ENCODE measurements at regions not wholly inside any gene's neighbourhood (a gene's known extent, or its start where the extent isn't known, plus 50 kb on each side); places are given as distances from the start of the nearest gene placed in this dataset.

DNA sequence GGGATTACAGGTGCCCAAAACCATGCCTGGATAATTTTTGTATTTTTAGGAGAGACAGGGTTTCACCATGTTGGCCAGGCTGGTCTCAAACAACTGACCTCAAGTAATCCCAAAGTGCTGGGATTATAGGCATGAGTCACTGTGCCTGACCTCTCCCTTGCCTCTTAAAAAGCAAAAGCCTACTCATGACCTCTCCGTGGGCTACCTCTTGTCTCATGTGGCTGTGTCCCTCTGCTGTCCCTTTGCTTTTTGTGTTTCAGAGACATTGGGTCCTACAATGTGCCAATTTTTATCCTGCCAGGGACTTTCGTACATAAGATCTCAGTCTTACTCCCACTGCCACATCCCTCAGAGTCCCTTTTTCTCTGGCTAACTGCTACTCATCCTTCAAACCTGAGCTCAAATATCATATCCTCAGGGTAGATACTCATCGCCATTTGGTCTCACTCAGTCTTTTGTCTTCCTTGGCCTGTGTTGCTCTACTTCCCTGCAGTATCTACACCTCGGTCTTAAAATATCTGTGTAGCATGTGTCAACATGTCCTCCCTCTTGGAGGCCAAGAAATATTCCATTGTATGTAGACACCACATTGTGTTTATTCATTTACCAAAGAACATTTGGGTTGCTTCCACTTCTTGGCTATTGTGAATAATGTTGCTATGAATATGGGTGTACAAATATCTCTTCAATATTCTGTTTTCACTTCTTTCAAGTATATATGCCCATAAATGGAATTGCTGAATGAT lies 465.0 kb upstream of the KLF6 start:
- DNase-seq (ENCODE audit: low spot score): no peak
- TF ChIP-seq, protein P1, sequence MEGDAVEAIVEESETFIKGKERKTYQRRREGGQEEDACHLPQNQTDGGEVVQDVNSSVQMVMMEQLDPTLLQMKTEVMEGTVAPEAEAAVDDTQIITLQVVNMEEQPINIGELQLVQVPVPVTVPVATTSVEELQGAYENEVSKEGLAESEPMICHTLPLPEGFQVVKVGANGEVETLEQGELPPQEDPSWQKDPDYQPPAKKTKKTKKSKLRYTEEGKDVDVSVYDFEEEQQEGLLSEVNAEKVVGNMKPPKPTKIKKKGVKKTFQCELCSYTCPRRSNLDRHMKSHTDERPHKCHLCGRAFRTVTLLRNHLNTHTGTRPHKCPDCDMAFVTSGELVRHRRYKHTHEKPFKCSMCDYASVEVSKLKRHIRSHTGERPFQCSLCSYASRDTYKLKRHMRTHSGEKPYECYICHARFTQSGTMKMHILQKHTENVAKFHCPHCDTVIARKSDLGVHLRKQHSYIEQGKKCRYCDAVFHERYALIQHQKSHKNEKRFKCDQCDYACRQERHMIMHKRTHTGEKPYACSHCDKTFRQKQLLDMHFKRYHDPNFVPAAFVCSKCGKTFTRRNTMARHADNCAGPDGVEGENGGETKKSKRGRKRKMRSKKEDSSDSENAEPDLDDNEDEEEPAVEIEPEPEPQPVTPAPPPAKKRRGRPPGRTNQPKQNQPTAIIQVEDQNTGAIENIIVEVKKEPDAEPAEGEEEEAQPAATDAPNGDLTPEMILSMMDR (IDR thresholded peaks at IDR 0.05; ENCODE audit: extremely low read depth, missing control alignments): no peak

DNA sequence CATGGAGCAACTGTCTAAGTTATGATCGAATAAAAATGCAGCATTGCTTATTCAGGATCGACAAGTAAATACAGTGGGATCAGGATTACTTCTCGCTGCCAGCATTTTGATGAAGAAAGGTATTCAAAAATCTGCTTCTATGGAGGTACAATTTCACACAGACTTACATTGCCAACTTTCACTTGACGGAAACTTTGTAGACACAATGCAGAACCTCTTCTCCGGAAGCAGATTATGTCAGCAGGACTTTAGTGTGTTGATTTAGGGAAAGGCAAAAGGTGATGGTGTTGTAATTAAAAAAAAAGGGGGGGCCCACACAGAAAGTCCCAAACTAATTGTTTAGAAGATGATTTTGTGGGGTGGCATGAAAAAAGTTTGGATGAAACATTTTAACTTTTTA lies 462.4 kb upstream of the KLF6 start:
- TF ChIP-seq, protein P1 (IDR thresholded peaks at IDR 0.05; ENCODE audit: extremely low read depth, missing control alignments): no peak
- no peak for DNase-seq (ENCODE audit: low spot score)

DNA sequence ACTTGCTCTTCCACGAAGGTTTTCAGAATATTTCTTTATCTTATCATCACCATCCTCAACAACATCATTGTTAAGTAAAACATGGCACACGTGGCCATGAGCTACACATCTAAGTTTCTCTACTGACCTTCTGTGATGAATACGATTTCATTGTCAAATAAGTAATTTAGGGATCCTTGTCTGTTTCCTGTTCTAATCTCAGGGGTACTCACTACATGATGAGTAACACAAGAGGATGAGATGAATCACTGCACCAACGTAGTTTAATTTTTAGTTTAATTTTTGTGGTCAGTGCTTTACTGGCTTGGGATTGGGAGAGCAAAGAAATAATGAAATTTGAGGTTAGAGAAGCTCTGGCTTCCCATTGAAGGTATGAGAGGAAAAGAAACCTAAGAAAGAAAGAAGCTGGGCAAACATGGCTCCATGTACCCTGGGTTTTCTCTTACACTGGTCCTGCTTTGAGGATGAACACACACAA lies 461.9 kb upstream of the KLF6 start:
- DNase-seq (ENCODE audit: low spot score): no peak
- TF ChIP-seq, protein P1 (IDR thresholded peaks at IDR 0.05; ENCODE audit: extremely low read depth, missing control alignments): no peak

DNA sequence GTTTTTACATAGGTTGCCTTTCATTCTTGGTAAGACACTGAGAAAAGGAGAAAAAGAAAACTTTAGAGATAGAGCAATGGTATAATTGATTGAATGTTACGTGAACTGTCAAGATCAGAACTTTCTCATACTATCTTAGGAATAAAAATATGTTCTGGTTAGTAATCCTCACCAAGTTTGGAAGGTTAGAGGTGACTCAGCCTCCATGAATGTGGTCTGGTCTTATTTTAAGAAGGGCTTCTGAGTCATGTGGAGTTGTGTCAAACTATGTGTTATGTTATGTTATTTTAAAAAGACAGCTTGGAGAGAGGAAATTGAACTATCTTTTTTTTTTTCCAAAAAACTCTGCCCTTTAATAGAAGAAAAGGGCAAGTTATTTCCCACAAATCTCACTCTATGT lies 458.6 kb upstream of the KLF6 start:
- no peak for DNase-seq (ENCODE audit: low spot score)

DNA sequence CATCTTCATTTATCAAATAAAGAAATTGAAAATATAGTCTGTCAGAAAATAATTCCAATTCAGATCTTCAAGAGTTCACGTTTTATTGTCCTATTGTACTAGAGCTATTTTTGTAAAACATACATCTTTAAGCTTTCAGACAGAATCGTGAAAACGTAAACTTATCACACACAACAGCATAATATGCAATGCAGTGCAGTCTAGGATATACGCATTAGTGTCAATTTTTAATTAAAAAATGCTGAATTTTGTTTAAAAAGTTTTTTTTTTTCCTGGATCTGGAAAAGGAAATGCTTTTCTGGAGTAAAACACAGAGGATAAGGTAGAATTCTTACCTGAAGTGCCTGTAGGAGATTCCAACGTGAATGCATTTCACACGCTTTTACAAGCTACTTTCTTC lies 458.2 kb upstream of the KLF6 start:
- TF ChIP-seq, protein P1 (IDR thresholded peaks at IDR 0.05; ENCODE audit: extremely low read depth, missing control alignments): no peak
- no peak for DNase-seq (ENCODE audit: low spot score)

More for the DNA sequence above, 458.6 kb upstream of the KLF6 start:
- TF ChIP-seq, protein P1 (IDR thresholded peaks at IDR 0.05; ENCODE audit: extremely low read depth, missing control alignments): no peak

DNA sequence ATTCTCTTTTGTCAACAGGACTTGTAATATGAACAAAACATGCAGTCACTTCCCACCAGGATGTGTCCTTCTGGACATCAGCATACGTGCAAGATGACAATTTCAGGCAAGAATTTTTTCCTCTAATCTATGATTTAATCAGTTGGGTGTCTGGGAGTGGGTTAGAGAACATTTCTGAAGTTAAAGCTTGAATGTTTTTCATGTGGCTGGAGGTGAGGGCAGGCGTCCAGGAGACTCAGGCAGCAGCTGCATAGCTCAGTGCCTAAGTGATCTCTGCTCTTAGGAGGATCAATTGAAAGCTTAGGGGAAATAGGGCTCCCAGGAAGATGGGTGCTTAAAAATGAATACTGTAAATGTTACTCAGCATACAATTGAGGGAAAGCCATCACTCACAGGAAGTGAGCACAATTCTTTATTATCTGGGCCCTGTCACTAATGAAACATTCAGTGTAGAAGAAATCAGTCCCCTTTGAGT lies 457.6 kb upstream of the KLF6 start:
- TF ChIP-seq, protein P1 (IDR thresholded peaks at IDR 0.05; ENCODE audit: extremely low read depth, missing control alignments): no peak

DNA sequence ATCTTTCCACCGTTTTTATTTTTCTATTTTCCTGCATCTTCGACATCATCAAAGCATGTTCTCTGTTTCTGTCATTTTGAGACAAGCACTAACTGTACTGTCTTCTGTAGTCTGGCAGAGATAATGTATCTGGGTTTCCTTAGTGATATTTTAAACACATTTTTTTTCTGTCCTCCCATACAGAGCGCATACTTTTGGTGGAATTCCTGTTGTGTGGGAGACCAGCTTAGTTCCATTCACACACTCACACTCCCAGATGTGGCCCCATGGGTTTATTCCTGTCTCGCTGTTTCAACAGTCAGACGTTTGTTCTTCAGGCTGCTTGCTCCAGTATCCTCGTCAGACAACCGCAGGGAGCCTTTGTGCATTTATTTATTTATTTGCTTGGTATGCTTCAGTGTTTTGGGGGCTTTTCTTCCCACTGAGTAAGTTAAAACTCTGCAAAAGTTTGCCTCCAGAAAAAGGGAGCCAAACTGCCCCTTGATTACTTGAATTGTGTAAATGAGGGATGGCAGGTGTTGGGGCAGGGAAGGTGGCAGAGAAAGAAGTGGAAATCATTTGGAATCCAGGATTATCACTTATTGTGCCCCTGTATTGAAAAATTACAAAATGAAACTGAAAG lies 456.8 kb upstream of the KLF6 start:
- TF ChIP-seq, protein P1 (IDR thresholded peaks at IDR 0.05; ENCODE audit: extremely low read depth, missing control alignments): no peak
- no peak for DNase-seq (ENCODE audit: low spot score)

More for the DNA sequence above, 457.6 kb upstream of the KLF6 start:
- DNase-seq (ENCODE audit: low spot score): no peak

Data from GM20000 (cell line).